GM23338 (cell line): ENCODE measurements at regions not wholly inside any gene's neighbourhood (a gene's known extent, or its start where the extent isn't known, plus 50 kb on each side); places are given as distances from the start of the nearest gene placed in this dataset.

Experiments used
- ATAC-seq: fragments of 200-7000 bp; cut with Tn5 transposase; 3 replicates; pipeline ENCODE4 v1.9.1; 2020
- DNase-seq: peaks from one replicate; pipeline ENCODE4 v3.0.0-alpha.2; 2015; ENCODE audit warnings: low spot score
- H2AFZ ChIP-seq: fragments of 200-600 bp; sonication (generic); 2 replicates; pipeline ENCODE4 v1.8.0; 2016; ENCODE audit warnings: antibody characterized with exemption, mild to moderate bottlenecking, moderate library complexity
- H3F3A ChIP-seq: fragments of 200-600 bp; sonication (generic); replicated peaks from 2 replicates; pipeline ENCODE4 v1.8.0; 2017; ENCODE audit warnings: antibody characterized with exemption, mixed run types, low read depth
- H3K27ac ChIP-seq: fragments of 200-600 bp; sonication (generic); 2 replicates; pipeline ENCODE4 v1.6.1; 2016; ENCODE audit warnings: low read depth
- H3K27me3 ChIP-seq: fragments of 200-600 bp; sonication (generic); 2 replicates; pipeline ENCODE4 v1.8.0; 2016; ENCODE audit warnings: mild to moderate bottlenecking, mixed run types, moderate library complexity; ENCODE audit not compliant: insufficient read depth
- H3K36me3 ChIP-seq: fragments of 200-600 bp; sonication (generic); 2 replicates; pipeline ENCODE4 v1.8.0; 2016; ENCODE audit warnings: mild to moderate bottlenecking; ENCODE audit not compliant: insufficient read depth
- H3K4me1 ChIP-seq: fragments of 200-600 bp; sonication (generic); 2 replicates; pipeline ENCODE4 v1.8.0; 2016; ENCODE audit warnings: mild to moderate bottlenecking, moderate library complexity; ENCODE audit not compliant: insufficient read depth
- H3K4me2 ChIP-seq: fragments of 200-600 bp; sonication (generic); 2 replicates; pipeline ENCODE4 v1.7.1; 2017; ENCODE audit warnings: mixed run types
- H3K4me3 ChIP-seq: fragments of 200-600 bp; sonication (generic); 2 replicates; pipeline ENCODE4 v1.6.1; 2016; ENCODE audit warnings: mixed run types
- H3K79me2 ChIP-seq: fragments of 200-600 bp; sonication (generic); replicated peaks from 2 replicates; pipeline ENCODE4 v1.8.0; 2017; ENCODE audit warnings: mild to moderate bottlenecking; ENCODE audit not compliant: insufficient read depth
- H3K9me2 ChIP-seq: fragments of 200-600 bp; sonication (generic); 2 replicates; pipeline ENCODE4 v1.8.0; 2017; ENCODE audit not compliant: insufficient read depth
- H4K20me1 ChIP-seq: fragments of 200-600 bp; sonication (generic); replicated peaks from 2 replicates; pipeline ENCODE4 v1.8.0; 2017; ENCODE audit warnings: mild to moderate bottlenecking; ENCODE audit not compliant: insufficient read depth
- H3K27ac Mint-ChIP-seq: 2 replicates; pipeline ENCODE4 v1.8.0; 2020; ENCODE audit warnings: inconsistent platforms, mild to moderate bottlenecking, moderate library complexity, mixed read lengths
- H3K27me3 Mint-ChIP-seq: 3 replicates; pipeline ENCODE4 v1.8.0; 2022; ENCODE audit warnings: low read depth, mild to moderate bottlenecking, moderate library complexity, mixed read lengths, inconsistent platforms; ENCODE audit not compliant: insufficient read depth, poor library complexity
- H3K36me3 Mint-ChIP-seq: 3 replicates; pipeline ENCODE4 v1.8.0; 2021; ENCODE audit warnings: low read depth, mild to moderate bottlenecking, inconsistent platforms, moderate library complexity, mixed read lengths
- H3K4me1 Mint-ChIP-seq: 3 replicates; pipeline ENCODE4 v1.8.0; 2020; ENCODE audit warnings: mild to moderate bottlenecking, inconsistent platforms, mixed read lengths
- H3K4me3 Mint-ChIP-seq: 3 replicates; pipeline ENCODE4 v1.8.0; 2021; ENCODE audit warnings: moderate library complexity, mild to moderate bottlenecking, inconsistent platforms, mixed read lengths
- H3K9me3 Mint-ChIP-seq: 3 replicates; pipeline ENCODE4 v1.8.0; 2020; ENCODE audit warnings: moderate library complexity, mild to moderate bottlenecking, inconsistent platforms, mixed read lengths
- CREB1 ChIP-seq: fragments of 250-450 bp; sonication (Bioruptor Pico); IDR thresholded peaks from 2 replicates; pipeline ENCODE4 v1.5.0; 2020; ENCODE audit warnings: low read depth, mild to moderate bottlenecking, moderate library complexity
- EZH2 ChIP-seq: fragments of 200-600 bp; sonication (generic); IDR thresholded peaks from one replicate; pipeline ENCODE4 v1.8.0; 2017; ENCODE audit warnings: antibody characterized with exemption, mild to moderate bottlenecking, low read depth; ENCODE audit not compliant: unreplicated experiment
- EZH2phosphoT487 ChIP-seq: fragments of 200-600 bp; sonication (generic); IDR thresholded peaks from one replicate; pipeline ENCODE4 v1.8.1; 2018; ENCODE audit warnings: antibody characterized with exemption; ENCODE audit not compliant: unreplicated experiment
- JUNB ChIP-seq: IDR thresholded peaks from one replicate; pipeline ENCODE4 v1.6.1; 2016; ENCODE audit warnings: antibody characterized with exemption; ENCODE audit not compliant: unreplicated experiment
- NANOG ChIP-seq: IDR thresholded peaks from 2 replicates; pipeline ENCODE4 v1.6.1; 2016; ENCODE audit warnings: antibody characterized with exemption, borderline replicate concordance
- POLR2AphosphoS5 ChIP-seq: IDR thresholded peaks from 2 replicates; pipeline ENCODE4 v1.6.1; 2016; ENCODE audit warnings: antibody characterized with exemption, low read depth
- STAT1 ChIP-seq: IDR thresholded peaks from one replicate; pipeline ENCODE4 v1.6.1; 2016; ENCODE audit warnings: antibody characterized with exemption; ENCODE audit not compliant: unreplicated experiment
- ZNF114 ChIP-seq: fragments of 250-450 bp; sonication (Bioruptor Pico); IDR thresholded peaks from 2 replicates; pipeline ENCODE4 v1.5.0; 2020; ENCODE audit warnings: mild to moderate bottlenecking, moderate library complexity
- ZNF331 ChIP-seq: fragments of 250-450 bp; sonication (Bioruptor Pico); IDR thresholded peaks from 2 replicates; pipeline ENCODE4 v1.5.0; 2020; ENCODE audit warnings: low read depth, mild to moderate bottlenecking, moderate library complexity
- TF ChIP-seq, protein P1 (sequence below), 2 experiments: fragments of 200-600 bp in 1 of 2; sonication (generic) in 1 of 2; conservative IDR thresholded peaks; 2 replicates each; pipeline versions ENCODE4 v1.5.1 to v1.6.1; 2016 to 2017; ENCODE audit warnings: antibody characterized with exemption in 2 of 2, low read depth in 2 of 2, mild to moderate bottlenecking in 2 of 2, moderate library complexity in 1 of 2
- TF ChIP-seq, protein P2 (sequence below): IDR thresholded peaks from 2 replicates; pipeline ENCODE4 v1.6.1; 2016; ENCODE audit warnings: antibody characterized with exemption

DNA sequence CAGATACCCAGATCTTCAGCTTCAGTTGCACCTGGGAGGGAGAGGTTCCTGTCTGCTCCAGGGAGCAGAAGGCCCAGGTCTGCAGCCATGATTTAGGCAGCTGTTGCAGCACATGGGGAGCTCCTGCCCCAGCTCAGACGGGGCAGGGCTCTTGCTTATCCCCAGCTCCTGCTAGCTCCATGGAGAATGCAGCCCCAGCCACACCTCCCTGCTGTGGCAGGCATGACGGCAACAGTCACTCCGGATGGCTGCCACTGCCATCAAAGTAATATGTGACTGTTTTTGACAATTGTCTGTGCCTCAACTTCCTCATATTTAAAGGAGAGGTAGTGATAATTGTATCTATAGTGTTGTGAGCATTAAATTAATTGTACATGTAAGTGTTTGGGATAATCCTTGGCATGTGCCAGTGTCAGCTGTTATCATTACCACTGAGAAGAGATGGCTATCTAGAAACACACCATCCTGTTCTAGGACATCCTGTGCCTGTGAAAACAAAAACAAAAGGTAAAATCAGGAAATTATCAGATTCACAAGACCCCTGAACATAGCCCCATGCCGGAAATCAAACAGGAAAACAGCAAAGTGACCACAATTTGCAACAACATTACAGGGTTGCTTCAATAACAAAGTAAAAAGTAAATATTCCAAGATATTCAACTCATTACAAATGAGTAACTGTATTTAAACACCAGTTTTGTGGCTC lies 1048.8 kb upstream of the ACO1 start:
- Histone ChIP-seq H3K4me1 (no peaks in the 10 kb centered on the region), H3K36me3 (no peaks in the 10 kb centered on the region), H3F3A (no peaks in the 10 kb centered on the region), H4K20me1 (no peaks in the 10 kb centered on the region), H3K79me2 (no peaks in the 10 kb centered on the region), H3K27ac (no peak overlapping the region), H3K4me2 (no peak overlapping the region), H3K4me3 (no peak overlapping the region), H3K9me2 (no peaks in the 10 kb centered on the region; the same call in 1 of the 2 replicates), H3K27me3 (no peaks in the 10 kb centered on the region), H2AFZ (no peak overlapping the region)
- no peak overlapping the region for H3K4me3 Mint-ChIP-seq
- H3K4me1 Mint-ChIP-seq = no peaks in the 10 kb centered on the region
- TF ChIP-seq EZH2 (no peak), NANOG (no peak), EZH2phosphoT487 (no peak), CREB1 (CRISPR knock-in tag) (no peak), JUNB (no peak), ZNF331 (CRISPR knock-in tag) (no peak), POLR2AphosphoS5 (no peak), STAT1 (no peak), ZNF114 (no peak)
- TF ChIP-seq, protein P1, sequence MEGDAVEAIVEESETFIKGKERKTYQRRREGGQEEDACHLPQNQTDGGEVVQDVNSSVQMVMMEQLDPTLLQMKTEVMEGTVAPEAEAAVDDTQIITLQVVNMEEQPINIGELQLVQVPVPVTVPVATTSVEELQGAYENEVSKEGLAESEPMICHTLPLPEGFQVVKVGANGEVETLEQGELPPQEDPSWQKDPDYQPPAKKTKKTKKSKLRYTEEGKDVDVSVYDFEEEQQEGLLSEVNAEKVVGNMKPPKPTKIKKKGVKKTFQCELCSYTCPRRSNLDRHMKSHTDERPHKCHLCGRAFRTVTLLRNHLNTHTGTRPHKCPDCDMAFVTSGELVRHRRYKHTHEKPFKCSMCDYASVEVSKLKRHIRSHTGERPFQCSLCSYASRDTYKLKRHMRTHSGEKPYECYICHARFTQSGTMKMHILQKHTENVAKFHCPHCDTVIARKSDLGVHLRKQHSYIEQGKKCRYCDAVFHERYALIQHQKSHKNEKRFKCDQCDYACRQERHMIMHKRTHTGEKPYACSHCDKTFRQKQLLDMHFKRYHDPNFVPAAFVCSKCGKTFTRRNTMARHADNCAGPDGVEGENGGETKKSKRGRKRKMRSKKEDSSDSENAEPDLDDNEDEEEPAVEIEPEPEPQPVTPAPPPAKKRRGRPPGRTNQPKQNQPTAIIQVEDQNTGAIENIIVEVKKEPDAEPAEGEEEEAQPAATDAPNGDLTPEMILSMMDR (conservative IDR thresholded peaks at IDR 0.05; ENCODE audit: low read depth in 2 of 2) = no peak
- TF ChIP-seq, protein P2, sequence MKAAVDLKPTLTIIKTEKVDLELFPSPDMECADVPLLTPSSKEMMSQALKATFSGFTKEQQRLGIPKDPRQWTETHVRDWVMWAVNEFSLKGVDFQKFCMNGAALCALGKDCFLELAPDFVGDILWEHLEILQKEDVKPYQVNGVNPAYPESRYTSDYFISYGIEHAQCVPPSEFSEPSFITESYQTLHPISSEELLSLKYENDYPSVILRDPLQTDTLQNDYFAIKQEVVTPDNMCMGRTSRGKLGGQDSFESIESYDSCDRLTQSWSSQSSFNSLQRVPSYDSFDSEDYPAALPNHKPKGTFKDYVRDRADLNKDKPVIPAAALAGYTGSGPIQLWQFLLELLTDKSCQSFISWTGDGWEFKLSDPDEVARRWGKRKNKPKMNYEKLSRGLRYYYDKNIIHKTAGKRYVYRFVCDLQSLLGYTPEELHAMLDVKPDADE = no peak
- ATAC-seq (no peak), DNase-seq (no peak)
- H3K27me3 Mint-ChIP-seq = no peaks in the 10 kb centered on the region
- H3K9me3 Mint-ChIP-seq = no peaks in the 10 kb centered on the region; the same call in 2 of the 3 replicates
- H3K27ac Mint-ChIP-seq = no peak overlapping the region
- H3K36me3 Mint-ChIP-seq = no peaks in the 10 kb centered on the region

DNA sequence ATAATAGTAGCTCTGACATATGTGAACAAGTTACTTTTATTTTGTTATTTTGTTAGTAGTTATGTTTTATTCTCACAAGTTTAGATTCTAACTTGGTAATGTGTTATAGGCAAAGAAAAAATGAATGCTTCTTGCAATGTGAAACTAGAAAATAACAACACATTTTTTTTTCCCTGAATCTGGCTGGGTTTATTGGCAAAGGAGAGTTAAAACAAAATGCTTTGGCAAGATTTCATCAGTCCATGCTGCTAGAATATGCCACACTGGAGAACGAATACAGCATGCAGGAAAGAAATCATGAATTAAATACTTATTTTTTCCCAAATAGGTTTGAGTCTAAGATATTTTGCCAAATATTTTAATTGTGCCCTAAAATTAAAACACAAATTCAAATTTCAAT lies 1048.1 kb upstream of the ACO1 start:
- no peak overlapping the region for H3K4me2 ChIP-seq
- H3K4me3 ChIP-seq = no peak overlapping the region
- H3K27me3 ChIP-seq = no peaks in the 10 kb centered on the region
- no peak for TF ChIP-seq ZNF331 (CRISPR knock-in tag)
- TF ChIP-seq POLR2AphosphoS5 = no peak
- H3K27ac ChIP-seq = no peak overlapping the region
- ATAC-seq (no peak), DNase-seq (no peak)
- no peaks in the 10 kb centered on the region for H3K4me1 ChIP-seq
- no peaks in the 10 kb centered on the region; the same call in 1 of the 2 replicates for H3K9me2 ChIP-seq
- Mint-ChIP-seq H3K27ac (no peak overlapping the region), H3K4me3 (no peak overlapping the region), H3K9me3 (no peaks in the 10 kb centered on the region; the same call in 2 of the 3 replicates), H3K36me3 (no peaks in the 10 kb centered on the region), H3K4me1 (no peaks in the 10 kb centered on the region), H3K27me3 (no peaks in the 10 kb centered on the region)
- no peaks in the 10 kb centered on the region for H3K79me2 ChIP-seq
- H3F3A ChIP-seq = no peaks in the 10 kb centered on the region
- no peak overlapping the region for H2AFZ ChIP-seq
- no peaks in the 10 kb centered on the region for H3K36me3 ChIP-seq
- H4K20me1 ChIP-seq = no peaks in the 10 kb centered on the region
